ENCODE measurements at regions not wholly inside any gene's neighbourhood (a gene's known extent, or its start where the extent isn't known, plus 50 kb on each side); places are given as distances from the start of the nearest gene placed in this dataset.

DNA sequence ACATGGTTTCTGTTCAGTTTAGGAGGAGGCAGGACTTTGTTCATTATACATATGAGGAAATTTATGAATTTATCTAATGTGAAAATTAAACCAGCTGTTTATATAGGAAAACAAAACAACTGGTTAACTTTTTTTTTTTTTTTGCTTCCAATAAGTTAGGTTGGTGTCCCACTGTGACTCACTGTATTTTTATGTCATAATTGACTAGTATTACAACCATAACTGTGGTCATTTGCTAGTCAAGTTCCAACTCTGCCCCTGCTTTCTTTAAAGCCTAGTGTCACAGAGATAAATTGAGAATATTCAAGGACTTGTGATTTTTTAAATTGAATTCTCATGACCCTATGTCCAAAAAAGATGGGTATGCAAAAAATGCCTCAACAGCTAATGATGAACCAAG, 227.7 kb downstream of the BCAT1 start:
- DNase-seq: no peak

- no peak for DNase-seq
Observed at GRCh38 chr12:24719293-24719721, 229.6 kb downstream of the BCAT1 start.

GRCh38 chr12:24718617-24719016, 230.3 kb downstream of the BCAT1 start:
- DNase-seq: no peak

DNA sequence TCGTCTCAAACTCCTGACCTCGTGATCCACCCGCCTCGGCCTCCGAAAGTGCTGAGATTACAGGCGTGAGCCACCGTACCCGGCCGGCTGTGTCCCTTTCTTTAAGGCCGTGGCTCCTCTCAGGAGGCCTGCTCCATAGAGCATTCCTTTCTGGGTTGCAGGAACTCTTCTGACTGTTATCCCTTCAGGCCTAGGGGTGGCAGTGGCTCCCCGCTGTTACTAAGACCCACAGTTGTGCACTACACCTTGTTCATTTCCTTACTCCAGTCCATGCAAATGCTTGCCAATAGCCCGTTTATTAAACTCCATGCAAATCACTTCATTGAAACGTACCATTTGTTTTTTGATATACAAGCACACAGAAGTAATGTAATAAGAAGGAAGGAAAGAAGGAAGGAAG, 234.7 kb downstream of the BCAT1 start:
- no peak for DNase-seq

- no peak for DNase-seq
Observed at GRCh38 chr12:24711056-24712008, 237.6 kb downstream of the BCAT1 start.

DNA sequence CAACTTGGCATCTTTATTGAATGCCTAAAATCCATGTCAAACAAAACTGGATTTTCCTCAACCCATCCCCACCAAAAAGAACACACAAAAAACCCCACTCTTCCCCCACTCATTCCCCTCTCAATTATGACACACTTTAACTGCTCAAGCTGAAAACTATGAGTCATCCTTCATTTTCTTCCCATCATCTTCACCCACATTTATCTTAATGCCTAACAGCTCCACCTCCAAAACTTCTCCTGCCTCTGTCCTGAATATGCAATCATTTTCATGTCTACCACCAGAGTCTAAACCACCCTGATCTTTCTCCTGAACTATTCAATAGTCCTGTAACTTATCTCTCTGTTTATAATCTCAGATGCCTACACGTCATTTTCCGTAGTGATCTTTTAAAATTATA, 239.7 kb downstream of the BCAT1 start:
- DNase-seq: no peak

GRCh38 chr12:24708718-24709117, 240.2 kb downstream of the BCAT1 start:
- no peak for DNase-seq

DNA sequence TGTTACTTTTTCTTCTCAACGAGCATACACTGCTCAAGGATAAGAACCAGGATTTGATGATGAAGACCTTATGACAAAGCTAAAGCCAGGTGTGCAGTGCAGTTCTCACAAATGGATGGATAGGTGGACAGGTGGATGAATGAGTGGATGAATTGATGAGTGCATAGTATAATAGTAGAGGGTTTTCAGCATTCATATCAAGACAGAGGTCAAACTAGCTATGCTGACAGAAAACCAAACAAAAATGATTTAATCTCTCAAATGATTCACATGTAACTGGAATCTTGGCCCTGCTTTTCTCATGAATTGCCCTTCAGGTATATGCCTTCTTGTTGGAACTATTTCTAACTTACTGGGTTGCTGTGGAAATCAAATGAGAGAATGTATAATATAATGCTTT, 240.9 kb downstream of the BCAT1 start:
- DNase-seq: no peak

GRCh38 chr12:24707334-24707733, 241.6 kb downstream of the BCAT1 start:
- DNase-seq: no peak

- DNase-seq: no peak
Observed at GRCh38 chr12:24705741-24706358, 243.1 kb downstream of the BCAT1 start.

GRCh38 chr12:24705216-24705615, 243.7 kb downstream of the BCAT1 start:
- no peak for DNase-seq

DNA sequence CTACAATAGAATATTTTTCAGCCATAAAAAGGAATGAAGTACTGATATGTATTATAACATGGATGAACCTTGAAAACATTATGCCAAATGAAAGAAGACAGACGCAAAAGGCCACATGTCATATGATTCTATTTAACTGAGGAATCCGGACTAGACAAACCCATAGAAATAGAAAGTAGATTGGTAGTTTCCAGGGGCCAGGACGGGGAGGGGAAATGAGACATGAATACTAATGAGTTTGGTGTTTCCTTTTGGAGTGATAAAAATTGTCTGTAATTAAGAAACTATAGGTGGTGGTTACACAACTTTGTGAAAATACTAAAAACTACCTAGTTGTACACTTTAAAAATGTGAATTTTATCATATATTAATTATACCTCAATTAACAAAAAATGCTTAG, 247.6 kb downstream of the BCAT1 start:
- DNase-seq: no peak

- no peak for DNase-seq
Observed at GRCh38 chr12:24698972-24699371, 249.9 kb downstream of the BCAT1 start.

- no peak for DNase-seq
Observed at GRCh38 chr12:24697769-24698168, 251.1 kb downstream of the BCAT1 start.

GRCh38 chr12:24697295-24697694, 251.6 kb downstream of the BCAT1 start:
- DNase-seq: no peak

- no peak for DNase-seq
Observed at GRCh38 chr12:24696800-24697199, 252.1 kb downstream of the BCAT1 start.

- no peak for DNase-seq
Observed at GRCh38 chr12:24695657-24696329, 253.1 kb downstream of the BCAT1 start.

DNA sequence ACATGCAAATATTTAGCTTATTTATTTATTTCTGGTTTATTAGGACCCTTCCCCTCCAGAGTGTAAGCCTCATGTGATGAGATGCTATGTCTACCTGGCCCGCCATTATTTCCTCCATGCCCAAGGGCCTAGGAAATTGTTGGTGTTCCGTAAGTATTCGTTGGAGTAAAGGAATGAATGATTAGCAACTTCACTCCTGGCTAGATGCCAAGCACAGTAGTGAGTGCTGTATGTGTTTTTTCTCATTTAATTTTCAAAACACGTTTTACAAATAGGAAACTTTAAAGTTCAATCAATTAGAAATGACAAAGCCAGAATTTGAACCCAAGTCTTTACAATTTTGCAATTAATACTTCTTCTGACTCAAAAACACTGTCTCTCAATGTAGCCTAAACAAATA, 253.8 kb downstream of the BCAT1 start:
- DNase-seq: no peak

DNA sequence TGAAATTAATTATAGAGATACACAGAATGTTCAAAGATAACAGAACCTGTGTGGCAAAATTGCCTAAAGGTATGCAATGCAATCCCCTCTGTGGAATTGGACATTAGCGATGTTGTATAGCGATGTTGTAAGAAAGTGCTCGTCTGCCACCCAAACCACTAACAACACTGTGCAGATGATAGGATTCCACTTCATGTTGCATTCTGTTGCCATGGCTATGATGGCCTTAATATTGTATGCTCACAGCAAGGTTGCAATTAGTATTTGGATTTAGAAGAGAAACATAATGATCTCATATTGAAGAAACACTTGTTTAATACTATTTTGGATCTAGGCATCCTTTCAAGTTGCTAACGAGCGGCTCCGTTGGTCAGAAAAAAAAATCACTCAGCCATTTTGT, 260.3 kb downstream of the BCAT1 start:
- no peak for DNase-seq

GRCh38 chr12:24681570-24681969, 267.3 kb downstream of the BCAT1 start:
- DNase-seq: no peak

GRCh38 chr12:24679126-24679525, 269.8 kb downstream of the BCAT1 start:
- DNase-seq: no peak

DNA sequence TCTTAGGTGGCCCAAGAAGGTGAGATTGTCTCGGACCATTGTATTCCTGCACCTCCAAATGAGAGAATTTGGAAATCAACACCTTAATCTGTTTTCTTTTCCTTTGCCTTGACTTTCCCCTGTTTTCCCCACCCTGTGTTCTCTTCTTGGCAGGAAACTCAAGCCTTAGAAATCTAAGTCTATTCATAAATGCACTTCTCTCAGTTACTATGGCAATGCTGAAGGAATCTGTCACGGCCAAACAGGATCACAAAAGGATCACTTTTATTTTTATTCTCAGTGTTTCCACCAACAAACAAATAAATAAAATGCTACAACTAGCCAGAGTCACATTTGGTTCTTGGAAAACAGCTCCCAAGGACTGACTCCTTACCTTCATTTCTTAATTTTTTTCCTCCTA, 270.5 kb downstream of the BCAT1 start:
- no peak for DNase-seq

DNA sequence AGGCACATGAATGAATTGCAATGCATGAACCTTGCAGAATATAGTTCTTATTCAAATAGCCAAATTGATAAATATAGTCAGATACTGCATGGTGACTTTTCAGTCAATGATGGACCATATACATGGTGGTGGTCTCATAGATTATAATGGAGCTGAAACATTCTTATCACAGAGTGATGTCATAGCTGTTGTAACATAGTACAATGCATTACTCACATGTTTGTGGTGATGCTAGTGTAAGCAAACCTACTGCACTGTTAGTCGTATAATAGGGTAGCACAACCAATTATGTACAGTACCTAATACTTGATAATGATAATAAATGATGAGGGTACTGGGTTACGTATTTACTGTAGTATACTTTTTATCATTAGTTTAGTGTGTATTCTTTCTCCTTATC, 280.3 kb downstream of the BCAT1 start:
- no peak for DNase-seq

Data from NCI-H1105 treated with DMSO at 0.1 percent for 48 hours (cell line).